Erythroblast (primary cell): ENCODE measurements at regions not wholly inside any gene's neighbourhood (a gene's known extent, or its start where the extent isn't known, plus 50 kb on each side); places are given as distances from the start of the nearest gene placed in this dataset.

Source experiments
- GATA1 ChIP-seq: IDR thresholded peaks from 2 replicates; pipeline ENCODE4 v1.6.1; 2011; ENCODE audit warnings: low read depth, mild to moderate bottlenecking, control low read depth, low read length, moderate library complexity
- POLR2A ChIP-seq: IDR thresholded peaks from 2 replicates; pipeline ENCODE4 v1.6.1; 2011; ENCODE audit warnings: mild to moderate bottlenecking, low read length

- no peak for TF ChIP-seq POLR2A
- TF ChIP-seq GATA1: no peak
Measured at GRCh38 chr14:49249022-49249421, 337.2 kb downstream of the RPS29 start.
